Right lung (tissue), 2 donors: ENCODE measurements at regions not wholly inside any gene's neighbourhood (a gene's known extent, or its start where the extent isn't known, plus 50 kb on each side); places are given as distances from the start of the nearest gene placed in this dataset.

Experiments
- DNase-seq, 2 donors: peaks; one replicate each; pipeline ENCODE4 v3.0.0-alpha.2; 2013

GRCh38 chr5:98664736-98665135, 108.7 kb upstream of the RGMB start:
- no peak for DNase-seq

- no peak for DNase-seq
Measured at GRCh38 chr5:98679963-98680362, 93.5 kb upstream of the RGMB start.

- no peak for DNase-seq
Measured at GRCh38 chr5:98690002-98690401, 83.5 kb upstream of the RGMB start.

- DNase-seq = no peak
Measured at GRCh38 chr5:98694902-98695301, 78.6 kb upstream of the RGMB start.

- no peak for DNase-seq
Measured at GRCh38 chr5:98698359-98698758, 75.1 kb upstream of the RGMB start.

GRCh38 chr5:98700730-98701129, 72.7 kb upstream of the RGMB start:
- no peak for DNase-seq

- DNase-seq = no peak
Measured at GRCh38 chr5:98705841-98706240, 67.6 kb upstream of the RGMB start.

GRCh38 chr5:98709681-98710080, 63.8 kb upstream of the RGMB start:
- no peak for DNase-seq

- no peak for DNase-seq
Measured at GRCh38 chr5:98713027-98713426, 60.4 kb upstream of the RGMB start.

GRCh38 chr5:98713856-98714255, 59.6 kb upstream of the RGMB start:
- no peak for DNase-seq

GRCh38 chr5:98714710-98715288, 58.7 kb upstream of the RGMB start:
- no peak for DNase-seq

GRCh38 chr5:98721231-98721928, 52.1 kb upstream of the RGMB start:
- no peak for DNase-seq

- DNase-seq = no peak
Measured at GRCh38 chr5:98722188-98722587, 51.3 kb upstream of the RGMB start.

- DNase-seq = no peak
Measured at GRCh38 chr5:98723061-98723460, 50.4 kb upstream of the RGMB start.
